Vagina (tissue), 2 donors: ENCODE measurements at regions not wholly inside any gene's neighbourhood (a gene's known extent, or its start where the extent isn't known, plus 50 kb on each side); places are given as distances from the start of the nearest gene placed in this dataset.

Experiments
- CTCF ChIP-seq, 3 experiments: fragments of 450-650 bp in 2 of 3; fragments of 200-600 bp in 1 of 3; sonication (generic) in 1 of 3; IDR thresholded peaks; one replicate each; pipeline ENCODE4 v1.5.1; 2017 to 2019; ENCODE audit warnings: antibody characterized with exemption in 3 of 3, mild to moderate bottlenecking in 2 of 3, moderate library complexity in 2 of 3
- POLR2A ChIP-seq, 2 donors: fragments of 450-650 bp; IDR thresholded peaks; one replicate each; pipeline ENCODE4 v1.6.1; 2017; ENCODE audit warnings: antibody characterized with exemption in 2 of 2, mild to moderate bottlenecking in 2 of 2, moderate library complexity in 2 of 2
- POLR2AphosphoS5 ChIP-seq, 2 donors: sonication (generic); formaldehyde crosslinking; IDR thresholded peaks; one replicate each; pipeline ENCODE4 v1.9.0; 2017; ENCODE audit warnings: antibody characterized with exemption in 2 of 2, mild to moderate bottlenecking in 2 of 2, low read depth in 1 of 2; ENCODE audit not compliant: insufficient read depth in 1 of 2

- TF ChIP-seq CTCF (IDR thresholded peaks at IDR 0.05) (no peak), POLR2AphosphoS5 (IDR thresholded peaks at IDR 0.05; ENCODE audit: insufficient read depth in 1 of 2, low read depth in 1 of 2) (no peak), POLR2A (IDR thresholded peaks at IDR 0.05) (no peak)
Observed at GRCh38 chr5:155780260-155780659, 546.7 kb upstream of the SGCD start.
